ENCODE measurements at regions not wholly inside any gene's neighbourhood (a gene's known extent, or its start where the extent isn't known, plus 50 kb on each side); places are given as distances from the start of the nearest gene placed in this dataset.

DNA sequence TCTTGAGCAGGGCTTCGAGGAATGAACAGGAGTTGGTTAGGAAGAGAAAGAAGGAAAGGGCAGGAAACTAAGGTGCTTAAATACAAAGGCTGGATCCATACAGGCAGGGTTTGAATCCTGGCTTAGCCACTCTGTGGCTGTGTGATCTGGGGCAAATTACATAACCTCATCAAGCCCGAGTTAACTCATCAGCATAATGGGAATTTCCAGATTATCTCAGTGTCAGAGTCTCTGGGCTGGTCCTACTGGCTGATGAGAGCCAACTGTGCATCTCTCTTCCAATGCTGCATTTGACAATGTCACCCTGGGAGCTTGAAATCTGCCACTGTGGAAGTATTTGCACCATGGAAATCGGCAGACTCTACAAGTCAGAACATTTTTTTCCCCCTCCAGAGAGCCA is 83.8 kb upstream of the SLC6A6 start:
- TF ChIP-seq MAFK (IDR thresholded peaks at IDR 0.05; ENCODE audit: low read depth, low read length) (no peak), CTCF (conservative IDR thresholded peaks at IDR 0.05; ENCODE audit: low read depth, low read length) (no peak), FOS (IDR thresholded peaks at IDR 0.05; ENCODE audit: low read depth, low read length) (no peak), MXI1 (IDR thresholded peaks at IDR 0.05; ENCODE audit: borderline replicate concordance, low read depth, low read length) (no peak), RAD21 (IDR thresholded peaks at IDR 0.05; ENCODE audit: low read length) (no peak), POLR2A (IDR thresholded peaks at IDR 0.05; ENCODE audit: low read depth, low read length) (no peak), NFE2L2 (IDR thresholded peaks at IDR 0.05; ENCODE audit: low read depth, low read length) (no peak), CEBPB (IDR thresholded peaks at IDR 0.05; ENCODE audit: low read depth, low read length) (no peak), RFX5 (IDR thresholded peaks at IDR 0.05; ENCODE audit: low read depth, low read length) (no peak), BHLHE40 (IDR thresholded peaks at IDR 0.05; ENCODE audit: low read depth, low read length) (no peak)
- TF ChIP-seq, protein P1, sequence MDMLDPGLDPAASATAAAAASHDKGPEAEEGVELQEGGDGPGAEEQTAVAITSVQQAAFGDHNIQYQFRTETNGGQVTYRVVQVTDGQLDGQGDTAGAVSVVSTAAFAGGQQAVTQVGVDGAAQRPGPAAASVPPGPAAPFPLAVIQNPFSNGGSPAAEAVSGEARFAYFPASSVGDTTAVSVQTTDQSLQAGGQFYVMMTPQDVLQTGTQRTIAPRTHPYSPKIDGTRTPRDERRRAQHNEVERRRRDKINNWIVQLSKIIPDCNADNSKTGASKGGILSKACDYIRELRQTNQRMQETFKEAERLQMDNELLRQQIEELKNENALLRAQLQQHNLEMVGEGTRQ (IDR thresholded peaks at IDR 0.05; ENCODE audit: low read depth, low read length) = no peak
